ENCODE measurements at regions not wholly inside any gene's neighbourhood (a gene's known extent, or its start where the extent isn't known, plus 50 kb on each side); places are given as distances from the start of the nearest gene placed in this dataset.

GRCh38 chr5:68011801-68012200 lies 203.8 kb upstream of the PIK3R1 start:
- DNase-seq, result no peak
- no peak overlapping the region for H3K9ac ChIP-seq (ENCODE audit: low read length in 3 of 3)
- TF ChIP-seq, protein P1, sequence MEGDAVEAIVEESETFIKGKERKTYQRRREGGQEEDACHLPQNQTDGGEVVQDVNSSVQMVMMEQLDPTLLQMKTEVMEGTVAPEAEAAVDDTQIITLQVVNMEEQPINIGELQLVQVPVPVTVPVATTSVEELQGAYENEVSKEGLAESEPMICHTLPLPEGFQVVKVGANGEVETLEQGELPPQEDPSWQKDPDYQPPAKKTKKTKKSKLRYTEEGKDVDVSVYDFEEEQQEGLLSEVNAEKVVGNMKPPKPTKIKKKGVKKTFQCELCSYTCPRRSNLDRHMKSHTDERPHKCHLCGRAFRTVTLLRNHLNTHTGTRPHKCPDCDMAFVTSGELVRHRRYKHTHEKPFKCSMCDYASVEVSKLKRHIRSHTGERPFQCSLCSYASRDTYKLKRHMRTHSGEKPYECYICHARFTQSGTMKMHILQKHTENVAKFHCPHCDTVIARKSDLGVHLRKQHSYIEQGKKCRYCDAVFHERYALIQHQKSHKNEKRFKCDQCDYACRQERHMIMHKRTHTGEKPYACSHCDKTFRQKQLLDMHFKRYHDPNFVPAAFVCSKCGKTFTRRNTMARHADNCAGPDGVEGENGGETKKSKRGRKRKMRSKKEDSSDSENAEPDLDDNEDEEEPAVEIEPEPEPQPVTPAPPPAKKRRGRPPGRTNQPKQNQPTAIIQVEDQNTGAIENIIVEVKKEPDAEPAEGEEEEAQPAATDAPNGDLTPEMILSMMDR (IDR thresholded peaks at IDR 0.05; ENCODE audit: borderline replicate concordance, extremely low read depth, insufficient read depth), result no peak
- no peak overlapping the region for H3K4me3 ChIP-seq (ENCODE audit: low read length in 3 of 3)
- no peaks in the 10 kb centered on the region for H3K27me3 ChIP-seq (ENCODE audit: control insufficient read depth, insufficient read depth, low read length)
- FAIRE-seq, result no peak
- no peak overlapping the region for H3K27ac ChIP-seq (ENCODE audit: low read depth in 2 of 2, low read length in 2 of 2)
- no peaks in the 10 kb centered on the region for H3K9me3 ChIP-seq (ENCODE audit: control insufficient read depth in 2 of 3, insufficient read depth in 1 of 3, low read length in 3 of 3)
- no peaks in the 10 kb centered on the region for H3K36me3 ChIP-seq (ENCODE audit: control insufficient read depth in 2 of 3, insufficient read depth in 3 of 3, low read length in 3 of 3)
- no peaks in the 10 kb centered on the region for H3K4me1 ChIP-seq (ENCODE audit: control insufficient read depth in 2 of 3, insufficient read depth in 2 of 3, low read depth in 1 of 3, low read length in 3 of 3)
- intact Hi-C loops (cut with DNase I), result no loop called here

DNA sequence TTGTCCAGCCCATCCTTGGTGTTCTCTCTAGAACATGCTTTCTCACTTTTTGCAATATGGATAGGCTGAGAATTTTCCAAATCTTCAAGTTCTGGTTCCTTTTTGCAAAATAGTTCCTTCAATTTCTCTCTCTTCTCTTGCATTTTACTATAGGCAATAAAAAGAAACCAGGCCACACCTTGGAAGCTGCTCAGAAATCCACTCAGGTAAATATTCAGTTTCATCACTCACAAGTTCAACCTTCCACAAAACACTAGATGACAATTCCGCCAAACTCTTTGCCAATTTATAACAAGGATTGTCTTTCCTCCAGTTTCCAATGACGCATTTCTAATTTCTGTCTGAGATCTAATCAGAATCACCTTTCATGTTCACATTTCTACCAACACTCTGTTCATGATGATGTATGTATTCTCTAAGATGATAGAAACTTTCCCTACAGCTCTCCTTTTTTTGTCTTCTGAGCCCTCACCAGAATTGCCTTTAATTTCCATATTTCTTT lies 204.2 kb upstream of the PIK3R1 start:
- H3K27ac ChIP-seq (ENCODE audit: low read depth in 2 of 2, low read length in 2 of 2), result no peak overlapping the region
- H3K4me1 ChIP-seq (ENCODE audit: control insufficient read depth in 2 of 3, insufficient read depth in 2 of 3, low read depth in 1 of 3, low read length in 3 of 3), result no peaks in the 10 kb centered on the region
- DNase-seq (no peak), FAIRE-seq (no peak)
- no peak overlapping the region for H3K4me3 ChIP-seq (ENCODE audit: low read length in 3 of 3)
- H3K9me3 ChIP-seq (ENCODE audit: control insufficient read depth in 2 of 3, insufficient read depth in 1 of 3, low read length in 3 of 3), result no peaks in the 10 kb centered on the region
- no peak overlapping the region for H3K9ac ChIP-seq (ENCODE audit: low read length in 3 of 3)
- intact Hi-C loops (cut with DNase I), result no loop called here
- no peaks in the 10 kb centered on the region for H3K27me3 ChIP-seq (ENCODE audit: control insufficient read depth, insufficient read depth, low read length)
- TF ChIP-seq, protein P1 (IDR thresholded peaks at IDR 0.05; ENCODE audit: borderline replicate concordance, extremely low read depth, insufficient read depth), result no peak
- H3K36me3 ChIP-seq (ENCODE audit: control insufficient read depth in 2 of 3, insufficient read depth in 3 of 3, low read length in 3 of 3), result no peaks in the 10 kb centered on the region

GRCh38 chr5:68010740-68011139 lies 204.8 kb upstream of the PIK3R1 start:
- FAIRE-seq (no peak), DNase-seq (no peak)
- Histone ChIP-seq H3K9ac (ENCODE audit: low read length in 3 of 3) (no peak overlapping the region), H3K36me3 (ENCODE audit: control insufficient read depth in 2 of 3, insufficient read depth in 3 of 3, low read length in 3 of 3) (no peaks in the 10 kb centered on the region), H3K4me1 (ENCODE audit: control insufficient read depth in 2 of 3, insufficient read depth in 2 of 3, low read depth in 1 of 3, low read length in 3 of 3) (no peaks in the 10 kb centered on the region), H3K27me3 (ENCODE audit: control insufficient read depth, insufficient read depth, low read length) (no peaks in the 10 kb centered on the region), H3K27ac (ENCODE audit: low read depth in 2 of 2, low read length in 2 of 2) (no peak overlapping the region), H3K9me3 (ENCODE audit: control insufficient read depth in 2 of 3, insufficient read depth in 1 of 3, low read length in 3 of 3) (no peaks in the 10 kb centered on the region), H3K4me3 (ENCODE audit: low read length in 3 of 3) (no peak overlapping the region)
- intact Hi-C loops (cut with DNase I), result no loop called here
- TF ChIP-seq, protein P1 (IDR thresholded peaks at IDR 0.05; ENCODE audit: borderline replicate concordance, extremely low read depth, insufficient read depth), result no peak

- H3K4me3 ChIP-seq (ENCODE audit: low read length in 3 of 3), result no peak overlapping the region
- no peak overlapping the region for H3K27ac ChIP-seq (ENCODE audit: low read depth in 2 of 2, low read length in 2 of 2)
- FAIRE-seq, result no peak
- H3K9ac ChIP-seq (ENCODE audit: low read length in 3 of 3), result no peak overlapping the region
- intact Hi-C loops (cut with DNase I), result no loop called here
- no peaks in the 10 kb centered on the region for H3K36me3 ChIP-seq (ENCODE audit: control insufficient read depth in 2 of 3, insufficient read depth in 3 of 3, low read length in 3 of 3)
- TF ChIP-seq, protein P1 (IDR thresholded peaks at IDR 0.05; ENCODE audit: borderline replicate concordance, extremely low read depth, insufficient read depth), result no peak
- no peaks in the 10 kb centered on the region for H3K27me3 ChIP-seq (ENCODE audit: control insufficient read depth, insufficient read depth, low read length)
- no peaks in the 10 kb centered on the region for H3K4me1 ChIP-seq (ENCODE audit: control insufficient read depth in 2 of 3, insufficient read depth in 2 of 3, low read depth in 1 of 3, low read length in 3 of 3)
- DNase-seq, result no peak
- no peaks in the 10 kb centered on the region for H3K9me3 ChIP-seq (ENCODE audit: control insufficient read depth in 2 of 3, insufficient read depth in 1 of 3, low read length in 3 of 3)
Observed at GRCh38 chr5:68007451-68007850, 208.1 kb upstream of the PIK3R1 start.

Measured in kidney (tissue), 13 donors.